Panc1 (cell line): ENCODE measurements at regions not wholly inside any gene's neighbourhood (a gene's known extent, or its start where the extent isn't known, plus 50 kb on each side); places are given as distances from the start of the nearest gene placed in this dataset.

Experiments
- CTCF ChIP-seq: fragments of 450-650 bp; IDR thresholded peaks from 2 replicates; pipeline ENCODE4 v1.5.1; 2017; ENCODE audit warnings: mild to moderate bottlenecking
- POLR2AphosphoS5 ChIP-seq: IDR thresholded peaks from 2 replicates; pipeline ENCODE4 v1.6.1; 2012; ENCODE audit warnings: mild to moderate bottlenecking, low read depth, low read length, moderate library complexity
- REST ChIP-seq, 2 experiments: IDR thresholded peaks; 2 replicates each; pipeline ENCODE4 v1.6.1; 2011 to 2012; ENCODE audit warnings: low read depth in 2 of 2, control low read depth in 1 of 2, low read length in 1 of 2, mild to moderate bottlenecking in 1 of 2, moderate library complexity in 1 of 2; ENCODE audit not compliant: insufficient read depth in 1 of 2
- SIN3A ChIP-seq: IDR thresholded peaks from 2 replicates; pipeline ENCODE4 v1.6.1; 2012; ENCODE audit warnings: low read depth, mild to moderate bottlenecking, low read length, moderate library complexity, borderline replicate concordance; ENCODE audit not compliant: insufficient read depth
- TCF7L2 ChIP-seq: IDR thresholded peaks from 2 replicates; pipeline ENCODE4 v1.6.1; 2011; ENCODE audit warnings: mild to moderate bottlenecking, low read depth, low read length, inconsistent platforms

- TF ChIP-seq CTCF (no peak), POLR2AphosphoS5 (no peak), SIN3A (no peak), TCF7L2 (no peak), REST (IDR thresholded peaks at IDR 0.05; ENCODE audit: insufficient read depth in 1 of 2, low read depth in 2 of 2, low read length in 1 of 2) (no peak)
Observed at GRCh38 chr6:98016565-98016964, 733.5 kb upstream of the MMS22L start.
